Fibroblast of gingiva (primary cell): ENCODE measurements at regions not wholly inside any gene's neighbourhood (a gene's known extent, or its start where the extent isn't known, plus 50 kb on each side); places are given as distances from the start of the nearest gene placed in this dataset.

ENCODE experiments used
- DNase-seq: peaks from one replicate; pipeline ENCODE4 v3.0.0-alpha.2; 2011; ENCODE audit warnings: low read depth

- no peak for DNase-seq
Observed at GRCh38 chr3:124277144-124277890, 285.4 kb upstream of the ROPN1 start.

GRCh38 chr3:124281453-124282316 is 289.8 kb upstream of the ROPN1 start:
- DNase-seq, result peak; percentile 14

- DNase-seq, result no peak
Observed at GRCh38 chr3:124282751-124283651, 291.1 kb upstream of the ROPN1 start.

- no peak for DNase-seq
Observed at GRCh38 chr3:124283652-124284023, 291.7 kb upstream of the ROPN1 start.

- no peak for DNase-seq
Observed at GRCh38 chr3:124288996-124289395, 297.1 kb upstream of the ROPN1 start.

GRCh38 chr3:124291008-124291407 is 299.1 kb upstream of the ROPN1 start:
- DNase-seq, result no peak

GRCh38 chr3:124292329-124292728 is 300.4 kb upstream of the ROPN1 start:
- no peak for DNase-seq

- DNase-seq, result no peak
Observed at GRCh38 chr3:124293584-124293983, 301.7 kb upstream of the ROPN1 start.

GRCh38 chr3:124295362-124295761 is 303.4 kb upstream of the ROPN1 start:
- DNase-seq, result no peak

GRCh38 chr3:124296406-124296805 is 304.5 kb upstream of the ROPN1 start:
- DNase-seq, result no peak

GRCh38 chr3:124297062-124297980 is 305.4 kb upstream of the ROPN1 start:
- DNase-seq, result no peak

GRCh38 chr3:124298301-124298700 is 306.4 kb upstream of the ROPN1 start:
- no peak for DNase-seq

GRCh38 chr3:124298951-124299350 is 307.0 kb upstream of the ROPN1 start:
- DNase-seq, result no peak

- no peak for DNase-seq
Observed at GRCh38 chr3:124299831-124300230, 307.9 kb upstream of the ROPN1 start.

GRCh38 chr3:124300416-124300815 is 308.5 kb upstream of the ROPN1 start:
- DNase-seq, result no peak

GRCh38 chr3:124303305-124303910 is 311.5 kb upstream of the ROPN1 start:
- DNase-seq, result no peak

- no peak for DNase-seq
Observed at GRCh38 chr3:124306665-124307064, 314.7 kb upstream of the ROPN1 start.

- DNase-seq, result no peak
Observed at GRCh38 chr3:124313621-124314020, 321.7 kb upstream of the ROPN1 start.

- no peak for DNase-seq
Observed at GRCh38 chr3:124315215-124316033, 323.5 kb upstream of the ROPN1 start.

- DNase-seq, result no peak
Observed at GRCh38 chr3:124316034-124316287, 324.0 kb upstream of the ROPN1 start.
